IPS-18c (cell line): ENCODE measurements at regions not wholly inside any gene's neighbourhood (a gene's known extent, or its start where the extent isn't known, plus 50 kb on each side); places are given as distances from the start of the nearest gene placed in this dataset.
"Not testable (repeated sequence)": the region's sequence is repeated elsewhere in the genome, so short reads cannot be mapped to it uniquely, and the experiment has no call there.

Source experiments
- H3K4me3 ChIP-seq: 2 replicates; pipeline ENCODE4 v1.7.0; 2013; ENCODE audit warnings: low read depth, mild to moderate bottlenecking, low read length, moderate library complexity; ENCODE audit not compliant: insufficient read depth
- H3K9me3 ChIP-seq: one replicate; pipeline ENCODE4 v1.6.1; 2013; ENCODE audit warnings: mild to moderate bottlenecking, low read length, moderate library complexity; ENCODE audit not compliant: control insufficient read depth, insufficient read depth

- no peak overlapping the region for H3K4me3 ChIP-seq
- no peaks in the 10 kb centered on the region for H3K9me3 ChIP-seq
Measured at GRCh38 chr7:13024121-13024674, 336.8 kb downstream of the ARL4A start.

- not testable (repeated sequence) for H3K9me3 ChIP-seq, H3K4me3 ChIP-seq
Measured at GRCh38 chr7:13025043-13025442, 337.6 kb downstream of the ARL4A start.

- Histone ChIP-seq H3K4me3 (no peak overlapping the region), H3K9me3 (no peaks in the 10 kb centered on the region)
Measured at GRCh38 chr7:13027321-13027720, 339.9 kb downstream of the ARL4A start.

GRCh38 chr7:13028036-13028824 lies 340.8 kb downstream of the ARL4A start:
- H3K9me3 ChIP-seq = no peaks in the 10 kb centered on the region

GRCh38 chr7:13028825-13029099 lies 341.3 kb downstream of the ARL4A start:
- Histone ChIP-seq H3K9me3 (no peaks in the 10 kb centered on the region), H3K4me3 (no peak overlapping the region)

More at GRCh38 chr7:13028036-13028824, 340.8 kb downstream of the ARL4A start:
- no peak overlapping the region for H3K4me3 ChIP-seq

- H3K9me3 ChIP-seq = no peaks in the 10 kb centered on the region
- no peak overlapping the region for H3K4me3 ChIP-seq
Measured at GRCh38 chr7:13031468-13031867, 344.0 kb downstream of the ARL4A start.

- H3K4me3 ChIP-seq = no peak overlapping the region
Measured at GRCh38 chr7:13032084-13032483, 344.7 kb downstream of the ARL4A start.

GRCh38 chr7:13032576-13032975 lies 345.1 kb downstream of the ARL4A start:
- H3K4me3 ChIP-seq = no peak overlapping the region
- no peaks in the 10 kb centered on the region for H3K9me3 ChIP-seq

More at GRCh38 chr7:13032084-13032483, 344.7 kb downstream of the ARL4A start:
- H3K9me3 ChIP-seq = no peaks in the 10 kb centered on the region

- H3K9me3 ChIP-seq = no peaks in the 10 kb centered on the region
- no peak overlapping the region for H3K4me3 ChIP-seq
Measured at GRCh38 chr7:13034693-13035092, 347.3 kb downstream of the ARL4A start.

GRCh38 chr7:13035233-13035632 lies 347.8 kb downstream of the ARL4A start:
- no peaks in the 10 kb centered on the region for H3K9me3 ChIP-seq
- no peak overlapping the region for H3K4me3 ChIP-seq

GRCh38 chr7:13036256-13036780 lies 348.9 kb downstream of the ARL4A start:
- no peaks in the 10 kb centered on the region for H3K9me3 ChIP-seq
- no peak overlapping the region for H3K4me3 ChIP-seq

GRCh38 chr7:13037216-13037615 lies 349.8 kb downstream of the ARL4A start:
- H3K4me3 ChIP-seq = no peak overlapping the region
- H3K9me3 ChIP-seq = no peaks in the 10 kb centered on the region

- H3K9me3 ChIP-seq = no peaks in the 10 kb centered on the region
- no peak overlapping the region for H3K4me3 ChIP-seq
Measured at GRCh38 chr7:13041368-13041988, 354.0 kb downstream of the ARL4A start.

- H3K9me3 ChIP-seq = no peaks in the 10 kb centered on the region
- no peak overlapping the region for H3K4me3 ChIP-seq
Measured at GRCh38 chr7:13042605-13043236, 355.3 kb downstream of the ARL4A start.

- Histone ChIP-seq H3K9me3 (no peaks in the 10 kb centered on the region), H3K4me3 (no peak overlapping the region)
Measured at GRCh38 chr7:13044309-13044708, 356.9 kb downstream of the ARL4A start.

GRCh38 chr7:13047061-13047460 lies 359.6 kb downstream of the ARL4A start:
- no peak overlapping the region for H3K4me3 ChIP-seq
- H3K9me3 ChIP-seq = no peaks in the 10 kb centered on the region

- no peak overlapping the region for H3K4me3 ChIP-seq
- H3K9me3 ChIP-seq = no peaks in the 10 kb centered on the region
Measured at GRCh38 chr7:13049946-13050345, 362.5 kb downstream of the ARL4A start.

GRCh38 chr7:13050703-13051102 lies 363.3 kb downstream of the ARL4A start:
- Histone ChIP-seq H3K9me3 (no peaks in the 10 kb centered on the region), H3K4me3 (no peak overlapping the region)
